ENCODE measurements at regions not wholly inside any gene's neighbourhood (a gene's known extent, or its start where the extent isn't known, plus 50 kb on each side); places are given as distances from the start of the nearest gene placed in this dataset.

DNA sequence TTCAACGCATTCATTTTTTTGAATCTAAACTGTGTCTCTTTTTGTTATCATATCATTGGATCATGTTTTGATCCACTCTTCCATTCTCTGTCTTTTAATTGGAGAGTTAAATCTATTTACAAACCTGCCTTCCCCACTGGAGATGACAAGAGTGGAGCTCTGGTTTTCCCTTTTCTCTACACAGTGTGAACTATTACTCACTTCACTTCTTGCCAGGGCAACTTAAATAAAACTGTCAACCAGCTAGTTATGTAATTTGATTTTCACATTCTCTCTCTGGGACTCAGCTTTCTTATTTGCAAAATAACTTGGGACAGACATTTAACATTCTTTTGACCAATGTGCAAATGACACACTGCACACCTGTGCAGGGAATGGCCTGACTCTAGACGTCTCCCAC lies 230.8 kb upstream of the CST7 start:
- DNase-seq (ENCODE audit: low spot score) = no peak

DNA sequence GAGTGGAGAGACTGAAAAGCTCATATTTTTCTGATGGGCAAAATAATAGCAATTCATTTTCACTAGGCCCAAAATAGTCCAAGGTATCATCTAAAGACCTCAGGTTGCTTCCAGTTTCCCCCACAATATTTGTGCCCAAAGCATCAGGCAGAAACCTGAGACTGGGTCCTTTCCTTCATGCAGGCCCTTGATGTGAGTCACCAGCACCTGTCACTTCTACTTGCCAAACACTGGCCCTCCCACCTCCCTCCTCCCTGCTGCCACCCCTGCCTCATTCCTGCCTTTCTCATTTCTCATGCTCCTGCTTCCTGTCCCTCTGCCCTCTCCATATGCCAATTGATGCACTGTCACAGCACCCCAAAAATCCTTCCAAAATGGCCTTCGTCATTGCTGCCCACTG lies 230.4 kb upstream of the CST7 start:
- DNase-seq (ENCODE audit: low spot score) = no peak

DNA sequence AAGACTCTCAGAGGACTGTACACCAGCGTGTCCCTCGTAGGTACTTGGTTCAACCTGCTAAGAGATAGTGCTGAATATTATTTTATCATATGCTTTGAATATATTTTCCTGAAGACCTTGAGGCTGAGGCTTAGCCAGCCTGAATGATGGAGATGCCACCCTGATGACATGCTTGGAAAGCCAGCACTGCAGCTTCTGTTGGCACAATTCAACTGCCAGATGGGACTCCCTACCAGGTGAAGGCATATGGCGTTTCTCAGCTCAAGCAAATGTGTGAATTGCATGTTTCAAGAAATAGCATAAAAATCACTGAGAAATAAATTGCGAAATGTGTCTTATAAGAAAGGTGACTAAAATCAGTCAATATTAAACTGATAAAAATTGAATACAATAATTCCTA lies 228.1 kb upstream of the CST7 start:
- DNase-seq (ENCODE audit: low spot score) = no peak

DNA sequence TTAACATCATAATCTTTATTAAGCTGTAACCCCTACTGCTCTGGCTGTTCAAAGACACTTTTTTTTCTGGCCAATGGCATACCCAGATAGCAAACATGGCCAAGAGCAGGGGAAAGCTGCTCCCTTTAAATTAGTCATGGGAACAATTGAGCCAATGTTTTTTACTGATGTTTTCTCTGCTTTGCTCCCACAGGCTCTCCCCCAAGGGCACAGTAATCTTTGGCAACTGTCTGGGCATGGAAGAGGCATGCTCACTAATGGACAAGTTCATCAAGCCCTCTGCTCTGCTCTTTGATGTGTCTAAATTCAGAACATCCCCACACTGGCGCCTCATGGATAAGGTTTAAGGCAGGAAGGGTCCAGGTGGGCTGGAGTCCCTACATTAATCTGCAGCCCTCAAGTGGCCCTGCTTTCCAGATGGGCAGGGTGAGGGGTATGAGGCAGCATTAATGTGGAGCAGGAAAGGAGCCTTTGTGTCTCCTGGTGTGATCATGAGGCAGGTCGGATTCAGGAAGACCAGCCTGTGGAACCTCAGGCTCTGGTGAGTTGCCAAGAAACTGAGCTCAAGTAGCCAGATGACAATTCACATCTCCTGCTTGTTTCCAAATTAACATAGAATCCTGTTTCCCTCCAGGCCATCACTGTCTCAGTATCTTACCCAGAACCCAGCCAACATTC lies 227.0 kb upstream of the CST7 start:
- DNase-seq (ENCODE audit: low spot score) = no peak

DNA sequence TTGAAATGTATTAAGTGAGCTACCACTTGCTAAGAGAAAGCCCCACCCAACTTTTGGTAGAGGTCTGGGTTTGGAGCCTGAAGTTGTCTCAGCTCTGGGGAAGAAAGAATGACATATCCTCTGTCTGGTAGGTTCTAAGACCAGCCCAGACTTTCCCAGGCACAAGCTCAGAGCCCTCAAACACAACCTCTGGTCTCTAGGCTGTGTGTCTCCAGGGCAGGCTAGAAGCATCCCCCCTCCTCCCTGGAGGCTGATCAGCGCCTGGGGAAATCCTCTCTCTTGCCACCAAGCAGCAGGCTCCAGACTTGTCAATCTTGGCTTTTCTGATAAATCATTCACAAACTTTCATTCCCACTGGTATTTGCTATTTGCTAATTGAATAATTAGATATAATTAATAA lies 226.5 kb upstream of the CST7 start:
- no peak for DNase-seq (ENCODE audit: low spot score)

DNA sequence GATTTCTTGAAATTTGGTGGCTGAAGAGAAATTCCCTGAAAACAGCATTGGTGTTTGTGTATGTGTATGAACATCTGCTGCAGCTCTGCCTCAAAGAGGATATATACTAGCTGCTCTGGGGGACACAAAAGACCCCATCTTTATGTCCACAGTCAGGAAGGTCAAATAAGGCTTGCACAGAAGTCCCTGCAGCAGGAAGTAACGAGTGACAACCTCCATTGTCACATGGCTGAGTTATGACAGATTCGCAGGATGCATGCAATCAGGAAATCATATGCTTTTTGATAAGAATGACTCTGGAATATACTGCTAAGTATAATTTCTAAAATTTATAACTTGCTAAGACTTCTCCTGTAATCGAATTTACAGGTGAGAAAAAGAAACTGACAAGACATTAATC lies 225.9 kb upstream of the CST7 start:
- no peak for DNase-seq (ENCODE audit: low spot score)

DNA sequence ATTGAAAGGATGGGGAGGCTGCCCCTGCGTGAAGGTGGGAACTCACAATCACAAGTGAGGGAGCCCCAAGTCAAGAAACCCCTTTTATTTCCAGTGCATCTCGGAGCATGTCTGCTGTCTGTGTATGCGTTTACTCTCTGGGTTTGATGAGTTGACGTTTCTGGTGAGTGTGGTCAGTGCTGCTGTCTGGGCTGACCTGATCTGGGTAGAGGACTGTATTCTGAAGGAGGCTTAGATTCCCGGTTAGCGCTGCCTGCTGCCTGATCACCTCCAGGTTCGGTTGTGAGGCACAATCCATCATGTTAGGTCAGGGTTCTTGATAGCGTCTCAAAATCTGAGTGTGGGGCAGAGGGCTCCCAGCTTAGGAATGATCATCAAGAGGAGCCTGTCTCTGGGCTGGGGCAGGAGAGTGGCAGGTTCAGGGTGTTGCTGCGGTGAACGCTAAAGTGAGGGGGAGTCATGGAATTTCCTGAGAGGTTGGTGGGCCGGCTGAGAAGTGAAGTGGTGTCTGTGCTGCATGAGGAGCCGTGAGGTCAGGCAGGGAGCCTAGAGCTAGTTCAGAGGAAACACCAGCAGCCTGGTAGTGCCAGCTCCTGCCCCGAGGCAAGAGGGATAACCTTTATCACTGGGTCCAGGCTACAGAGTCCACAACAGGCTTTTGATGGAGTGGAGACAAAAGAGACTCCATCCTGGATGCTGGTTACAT lies 225.3 kb upstream of the CST7 start:
- no peak for DNase-seq (ENCODE audit: low spot score)

DNA sequence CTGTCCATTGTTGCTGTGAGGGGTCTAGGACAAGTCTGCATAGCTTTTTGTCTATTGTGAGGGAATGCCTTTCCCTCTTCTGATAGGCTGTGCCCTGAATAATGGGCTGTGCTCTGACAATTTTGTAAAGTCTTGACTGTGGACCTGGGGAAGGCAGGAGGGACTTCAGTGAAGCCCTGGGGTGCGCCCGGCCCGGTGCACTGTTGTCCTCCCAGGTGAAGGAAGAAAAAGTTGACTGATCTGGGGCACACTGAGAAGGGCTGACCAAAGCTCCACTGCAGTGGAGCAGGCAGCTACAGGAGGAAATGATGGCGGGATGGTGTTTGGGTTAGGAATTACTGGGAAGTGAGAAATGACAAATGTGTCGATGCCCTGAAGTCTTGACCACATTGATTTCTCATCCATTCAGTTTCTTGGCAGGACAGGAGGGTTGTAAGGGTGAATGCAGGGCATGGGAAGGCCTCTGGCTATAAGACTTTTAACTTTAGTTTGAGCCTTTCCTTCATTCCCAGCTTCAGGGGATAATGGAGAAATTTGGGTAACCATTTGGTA lies 224.0 kb upstream of the CST7 start:
- no peak for DNase-seq (ENCODE audit: low spot score)

DNA sequence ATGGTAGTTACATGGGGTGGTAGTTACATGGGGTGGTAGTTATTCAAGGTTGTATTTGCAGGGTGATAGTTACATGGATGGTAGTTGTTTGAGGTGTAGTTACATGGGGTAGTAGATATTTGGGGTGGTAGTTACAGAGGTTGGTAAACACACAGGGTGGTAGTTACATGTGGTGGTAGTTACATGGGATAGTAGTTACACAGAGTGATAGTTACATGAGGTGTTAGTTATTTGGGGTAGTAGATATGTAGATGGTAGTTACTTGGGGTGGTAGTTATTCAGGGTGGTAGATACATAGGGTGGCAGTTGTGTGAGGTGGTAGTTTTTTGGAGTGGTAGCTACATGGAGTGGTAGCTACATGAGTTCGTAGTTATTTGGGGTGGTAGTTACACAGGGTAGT lies 221.3 kb upstream of the CST7 start:
- DNase-seq (ENCODE audit: low spot score) = no peak

DNA sequence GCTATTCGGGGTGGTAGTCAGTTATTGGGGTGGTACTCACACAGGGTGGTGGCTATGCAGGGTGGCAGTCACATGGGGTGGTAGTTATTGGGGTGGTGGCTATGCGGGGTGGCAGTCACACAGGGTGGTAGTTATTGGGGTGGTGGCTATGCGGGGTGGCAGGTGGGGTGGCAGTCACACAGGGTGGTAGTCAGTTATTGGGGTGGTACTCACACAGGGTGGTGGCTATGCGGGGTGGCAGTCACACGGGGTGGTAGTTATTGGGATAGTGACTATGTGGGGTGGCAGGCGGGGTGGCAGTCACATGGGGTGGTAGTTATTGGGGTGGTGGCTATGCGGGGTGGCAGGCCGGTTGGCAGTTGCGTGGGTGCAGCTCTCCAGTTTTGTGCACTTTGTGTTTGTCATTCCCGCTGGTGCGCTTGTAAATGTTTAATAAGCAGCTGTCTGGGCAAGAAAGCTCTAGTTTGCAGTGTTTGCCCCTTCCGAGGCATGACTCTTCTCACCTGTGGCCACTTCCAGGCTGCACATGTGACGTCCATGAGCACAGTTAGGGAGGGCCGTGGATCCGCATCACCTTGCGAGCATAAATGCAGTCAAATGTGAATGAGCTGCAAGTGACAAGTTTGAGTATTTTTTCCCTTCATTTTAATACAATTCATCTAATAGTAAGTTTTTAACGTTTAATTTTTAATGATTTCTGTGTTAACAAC lies 219.0 kb upstream of the CST7 start:
- DNase-seq (ENCODE audit: low spot score) = no peak

DNA sequence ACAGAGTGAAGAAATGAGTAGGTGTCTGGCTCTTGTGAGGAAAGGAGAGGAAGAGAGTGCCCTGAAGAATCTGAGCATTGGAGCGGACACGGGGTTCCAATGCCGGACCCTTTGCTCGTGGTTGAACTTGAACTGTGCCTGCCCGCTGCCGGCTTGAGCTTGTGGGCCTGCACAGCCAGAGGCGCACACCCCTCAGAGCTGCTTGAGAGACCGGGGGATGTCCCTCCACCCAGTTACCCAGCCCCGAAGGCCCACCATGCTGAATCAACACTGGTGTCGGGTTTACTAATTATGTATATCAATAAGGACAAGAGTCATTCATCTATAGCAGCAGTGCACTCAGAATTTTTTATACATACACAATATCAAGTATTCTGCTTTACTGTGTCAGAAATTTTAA lies 218.3 kb upstream of the CST7 start:
- DNase-seq (ENCODE audit: low spot score) = no peak

DNA sequence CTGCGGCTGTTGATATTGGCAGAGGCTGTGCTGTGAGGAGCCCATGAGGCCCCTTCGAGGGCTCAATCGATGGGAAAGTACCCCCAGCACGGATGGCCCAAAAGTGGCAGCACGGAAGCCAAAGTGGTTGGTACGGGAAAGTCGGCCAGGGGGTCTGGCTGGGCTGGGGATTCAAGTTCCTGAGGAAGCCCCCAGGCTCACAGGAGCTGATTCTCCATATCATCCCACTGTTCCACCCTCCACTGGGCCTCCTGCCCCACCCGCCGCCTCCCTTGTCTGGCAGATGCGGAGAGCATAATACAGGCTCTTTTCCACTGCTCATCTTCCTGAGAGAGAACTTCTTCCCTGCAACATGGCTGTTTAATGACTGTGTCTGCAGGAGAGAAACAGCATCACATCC lies 217.8 kb upstream of the CST7 start:
- no peak for DNase-seq (ENCODE audit: low spot score)

DNA sequence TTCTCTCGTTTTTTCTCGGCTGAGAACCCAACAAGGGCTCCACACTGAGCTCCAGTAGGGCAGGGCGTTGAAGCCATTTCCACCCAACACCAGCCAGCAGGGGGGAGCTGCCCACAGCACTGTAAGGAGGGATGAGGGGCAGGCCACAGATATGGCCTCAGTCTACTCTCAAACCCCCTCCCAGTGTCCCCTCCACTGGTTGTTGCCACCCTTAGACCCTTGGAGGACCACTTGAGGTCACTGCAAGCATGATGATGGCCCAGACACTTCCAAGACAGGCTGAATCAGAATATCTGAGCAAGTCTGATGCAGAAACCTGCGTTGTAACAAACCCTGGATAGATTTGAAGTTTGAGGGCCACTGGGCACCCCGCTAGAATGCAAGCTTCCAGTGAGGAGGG lies 217.0 kb upstream of the CST7 start:
- no peak for DNase-seq (ENCODE audit: low spot score)

DNA sequence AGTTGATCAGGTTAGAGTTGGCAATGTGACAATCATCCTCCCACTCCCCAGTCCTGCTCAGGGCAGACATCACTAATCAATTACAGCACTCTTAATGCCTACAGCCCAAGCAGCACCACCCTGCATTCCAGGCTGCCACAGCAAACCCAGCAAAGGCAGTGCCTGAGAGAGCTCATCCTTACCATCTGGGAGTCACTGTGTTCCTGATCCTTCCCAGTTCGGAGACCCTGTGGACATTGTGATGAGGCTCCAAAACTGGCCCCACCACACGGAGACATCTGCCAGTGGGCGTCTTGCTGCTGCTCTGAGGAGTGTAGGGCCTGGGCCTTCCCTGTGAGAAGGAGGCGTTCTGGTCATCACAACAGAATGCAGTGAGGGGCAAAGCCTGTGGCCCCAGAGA lies 216.5 kb upstream of the CST7 start:
- no peak for DNase-seq (ENCODE audit: low spot score)

DNA sequence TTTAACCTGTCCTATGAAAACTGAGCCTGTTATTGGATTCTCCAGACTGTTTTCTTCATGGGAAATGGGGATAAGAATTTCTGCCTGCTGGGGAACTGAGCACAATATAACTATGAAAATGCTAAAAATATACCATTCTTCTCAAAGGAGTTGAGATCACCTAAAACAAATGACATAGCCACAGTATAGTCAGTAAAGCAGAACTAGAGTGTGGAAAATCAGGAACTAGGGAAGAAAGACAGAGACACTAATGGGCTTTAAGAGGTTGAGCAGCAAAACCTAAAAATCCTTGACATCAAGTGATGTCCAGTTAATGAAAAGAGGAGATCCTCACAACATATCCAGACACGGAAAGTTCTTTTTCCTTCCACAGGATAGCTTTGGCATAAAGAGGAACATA lies 215.7 kb upstream of the CST7 start:
- no peak for DNase-seq (ENCODE audit: low spot score)

DNA sequence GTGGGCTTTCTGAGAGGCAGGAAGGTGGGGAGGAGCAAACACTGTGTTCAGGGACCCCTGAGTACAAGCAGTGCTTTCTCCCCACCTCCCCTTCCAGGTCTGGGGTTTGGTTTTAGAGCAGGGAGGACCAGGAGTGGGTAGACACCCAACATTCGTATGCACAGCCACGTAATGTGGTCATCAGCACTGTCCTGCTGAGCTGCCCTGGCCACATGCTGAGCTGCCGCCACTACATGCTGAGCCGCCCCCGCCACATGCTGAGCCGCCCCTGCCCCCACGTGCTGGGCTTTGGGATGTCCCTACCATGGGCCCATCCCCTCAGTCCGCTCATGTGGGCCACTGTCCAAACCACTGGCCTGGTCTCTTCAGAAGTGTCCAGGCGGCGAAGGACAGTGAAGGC lies 214.9 kb upstream of the CST7 start:
- DNase-seq (ENCODE audit: low spot score) = no peak

DNA sequence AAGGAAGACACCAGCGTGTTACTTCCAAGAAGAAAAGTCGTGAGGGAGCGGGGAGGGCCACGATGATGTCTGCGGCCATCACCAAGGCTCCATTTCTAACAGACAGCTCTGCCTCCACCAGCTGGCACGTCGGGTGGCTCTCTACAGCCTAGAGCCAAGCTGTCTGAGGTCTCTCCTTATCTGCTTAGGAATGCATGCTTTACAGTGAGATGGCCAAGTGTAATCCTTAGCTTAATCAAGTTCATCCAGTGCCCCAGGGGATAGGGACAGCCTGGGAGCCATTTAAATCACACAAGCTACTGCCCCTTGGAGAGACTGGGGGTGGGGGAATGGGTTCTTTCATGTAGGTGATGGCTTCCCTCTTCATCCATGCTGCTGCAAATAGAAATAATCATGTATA lies 213.8 kb upstream of the CST7 start:
- no peak for DNase-seq (ENCODE audit: low spot score)

DNA sequence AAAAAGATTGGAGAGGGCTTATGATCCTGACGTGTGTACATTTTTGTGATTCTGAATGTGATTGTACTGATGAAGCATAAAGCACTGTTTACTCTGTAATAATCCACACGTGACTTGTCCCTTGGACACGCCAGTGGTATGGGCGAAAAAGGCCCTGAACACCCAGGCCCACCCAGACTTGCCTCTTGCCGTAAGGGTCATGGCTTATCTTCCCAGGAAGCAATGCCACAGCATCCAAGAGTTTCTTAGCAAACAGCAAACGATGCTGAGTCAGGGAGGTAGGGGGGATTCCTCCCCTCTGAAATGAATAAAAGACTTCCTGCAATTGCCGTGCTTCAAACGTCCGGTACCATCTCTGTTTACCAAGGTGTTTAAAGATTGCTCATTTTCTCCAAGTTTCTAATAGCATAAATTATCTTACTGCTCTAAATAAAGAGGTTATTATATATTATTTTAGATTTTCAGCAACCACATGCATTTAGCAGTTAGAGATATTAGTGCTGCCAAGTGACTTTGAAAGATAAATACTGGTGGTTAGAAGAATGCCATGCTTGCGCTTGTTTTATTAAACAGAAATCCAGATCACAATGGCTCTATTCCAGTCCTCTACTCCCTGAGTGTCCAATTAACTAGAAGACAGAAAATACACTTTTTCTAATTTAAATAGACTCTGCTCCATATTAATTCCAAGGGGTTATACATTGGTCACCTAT lies 212.8 kb upstream of the CST7 start:
- DNase-seq (ENCODE audit: low spot score) = no peak

DNA sequence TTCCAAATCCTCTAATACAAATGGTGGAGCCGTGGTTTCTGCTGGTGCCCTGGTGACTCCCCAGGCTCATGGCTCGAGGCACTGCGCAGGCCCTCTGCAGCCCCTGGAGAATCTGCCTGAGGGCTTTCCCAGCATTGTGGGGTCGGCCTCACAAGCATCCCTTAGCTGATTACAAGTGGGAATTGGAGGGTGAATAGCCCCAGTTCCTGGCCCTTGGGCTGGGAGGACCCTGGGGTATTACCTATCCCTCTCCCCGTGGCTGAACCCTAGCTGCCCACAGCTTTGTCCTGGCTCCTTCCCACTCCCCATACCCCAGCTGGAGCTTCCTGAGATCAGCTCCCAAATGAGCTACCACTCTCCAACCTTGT lies 212.2 kb upstream of the CST7 start:
- no peak for DNase-seq (ENCODE audit: low spot score)

DNA sequence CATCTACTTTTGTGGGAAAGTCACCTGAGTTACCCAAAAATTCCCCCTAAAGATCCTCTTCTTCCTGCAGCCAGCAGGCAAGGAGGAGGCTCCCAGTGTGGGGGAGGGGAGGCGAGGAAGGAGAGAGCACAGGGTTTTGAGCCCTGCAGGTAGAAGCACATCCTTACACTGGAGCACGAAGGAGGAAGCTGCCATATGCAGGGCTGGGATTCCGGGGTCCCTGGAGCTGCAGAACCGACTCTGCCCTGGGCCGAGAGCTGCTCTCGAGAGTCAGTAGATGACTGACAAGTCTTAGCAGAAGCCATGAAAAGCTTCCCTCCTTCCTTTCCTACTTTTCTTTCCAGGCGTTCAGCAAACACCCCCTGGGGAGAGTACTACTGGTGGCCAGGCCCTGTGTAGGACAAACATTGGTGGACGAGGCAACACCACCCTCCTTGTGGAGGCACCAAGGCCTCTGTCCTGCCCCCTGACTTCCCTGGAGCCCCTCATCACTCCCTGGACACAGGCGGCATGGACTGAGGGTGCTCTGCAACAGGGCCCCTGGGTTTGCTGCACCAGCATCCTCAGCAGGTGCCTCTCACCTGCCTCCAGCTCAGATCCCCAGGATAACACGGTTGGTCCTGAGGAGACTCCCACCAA lies 211.7 kb upstream of the CST7 start:
- no peak for DNase-seq (ENCODE audit: low spot score)

DNA sequence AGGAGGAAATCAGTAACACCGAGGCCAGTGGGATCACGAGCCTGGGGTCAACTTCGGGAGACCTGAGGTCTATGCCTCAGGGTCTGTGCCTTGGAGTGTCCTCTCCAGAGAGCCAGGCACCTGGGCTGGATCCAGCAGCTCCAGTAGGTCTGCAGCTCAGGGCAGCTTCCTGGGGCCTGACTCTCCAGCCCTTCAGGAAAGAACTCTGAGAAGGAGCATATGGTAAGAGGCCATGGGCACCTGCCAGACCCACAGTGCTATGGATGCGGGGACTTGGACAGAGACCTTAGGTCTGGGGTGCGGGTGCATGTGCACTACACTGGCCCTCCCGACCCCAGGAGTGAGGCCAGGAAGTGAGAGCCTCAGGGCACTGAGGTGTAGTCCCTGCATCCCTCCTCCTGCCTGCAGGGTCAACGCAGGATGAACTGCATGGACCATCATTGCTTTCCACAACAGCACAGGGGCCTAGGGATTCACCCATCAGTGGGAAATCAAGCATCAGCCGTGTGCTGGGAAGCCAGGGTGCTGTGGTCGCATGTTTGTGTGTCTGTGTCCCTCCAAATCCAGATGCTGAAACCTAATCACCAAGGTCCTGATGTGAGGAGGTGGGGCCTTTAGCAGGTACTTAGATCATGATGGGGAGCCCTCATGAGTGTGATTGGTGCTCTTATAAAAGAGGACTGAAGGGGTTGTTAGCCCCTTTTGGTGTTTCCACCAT lies 210.9 kb upstream of the CST7 start:
- no peak for DNase-seq (ENCODE audit: low spot score)

Data from ureter (tissue), 1 donor.